Loucy (cell line): ENCODE measurements at regions not wholly inside any gene's neighbourhood (a gene's known extent, or its start where the extent isn't known, plus 50 kb on each side); places are given as distances from the start of the nearest gene placed in this dataset.

Source experiments
- H2AFZ ChIP-seq: fragments of 200-600 bp; sonication (generic); 2 replicates; pipeline ENCODE4 v1.6.0; 2016; ENCODE audit warnings: antibody characterized with exemption, mild to moderate bottlenecking, low read length, moderate library complexity
- H3F3A ChIP-seq: fragments of 200-600 bp; 2 replicates; pipeline ENCODE4 v1.6.0; 2016; ENCODE audit warnings: antibody characterized with exemption, low read depth, mild to moderate bottlenecking
- H3K27me3 ChIP-seq: fragments of 200-600 bp; sonication (generic); 2 replicates; pipeline ENCODE4 v1.6.1; 2014; ENCODE audit warnings: low read length, mild to moderate bottlenecking; ENCODE audit not compliant: insufficient read depth, poor library complexity, severe bottlenecking
- H3K36me3 ChIP-seq: fragments of 200-600 bp; sonication (generic); 2 replicates; pipeline ENCODE4 v1.6.1; 2016; ENCODE audit warnings: low read length; ENCODE audit not compliant: insufficient read depth
- H3K4me1 ChIP-seq: fragments of 200-600 bp; sonication (generic); 2 replicates; pipeline ENCODE4 v1.5.1; 2014; ENCODE audit warnings: low read length, mild to moderate bottlenecking; ENCODE audit not compliant: insufficient read depth, poor library complexity, severe bottlenecking
- H3K4me2 ChIP-seq: fragments of 200-600 bp; sonication (generic); 2 replicates; pipeline ENCODE4 v1.6.0; 2014; ENCODE audit warnings: antibody characterized with exemption, low read length, low read depth, mild to moderate bottlenecking; ENCODE audit not compliant: poor library complexity, severe bottlenecking
- H3K4me3 ChIP-seq: fragments of 200-600 bp; sonication (generic); 2 replicates; pipeline ENCODE4 v1.5.1; 2014; ENCODE audit warnings: low read length, mild to moderate bottlenecking, mixed read lengths; ENCODE audit not compliant: poor library complexity, severe bottlenecking
- H3K79me2 ChIP-seq: fragments of 200-600 bp; sonication (generic); 2 replicates; pipeline ENCODE4 v1.6.1; 2014; ENCODE audit warnings: low read length; ENCODE audit not compliant: insufficient read depth
- H3K9ac ChIP-seq: fragments of 200-600 bp; sonication (generic); 2 replicates; pipeline ENCODE4 v1.6.0; 2014; ENCODE audit warnings: mild to moderate bottlenecking, low read depth, low read length, moderate library complexity; ENCODE audit not compliant: poor library complexity, severe bottlenecking
- H3K9me2 ChIP-seq: fragments of 200-600 bp; sonication (generic); replicated peaks from 2 replicates; pipeline ENCODE4 v1.6.1; 2016; ENCODE audit warnings: low read depth, low read length, mixed read lengths
- H3K9me3 ChIP-seq: fragments of 200-600 bp; sonication (generic); 2 replicates; pipeline ENCODE4 v1.6.1; 2014; ENCODE audit warnings: mild to moderate bottlenecking, antibody characterized with exemption, low read length, low read depth; ENCODE audit not compliant: insufficient read depth
- H4K20me1 ChIP-seq: fragments of 200-600 bp; sonication (generic); 2 replicates; pipeline ENCODE4 v1.6.0; 2014; ENCODE audit warnings: antibody characterized with exemption, low read length, mild to moderate bottlenecking; ENCODE audit not compliant: insufficient read depth, poor library complexity, severe bottlenecking
- CTCF ChIP-seq: fragments of 200-600 bp; sonication (generic); conservative IDR thresholded peaks from 2 replicates; pipeline ENCODE4 v1.5.1; 2014; ENCODE audit warnings: mild to moderate bottlenecking, antibody characterized with exemption, low read length
- EZH2phosphoT487 ChIP-seq: fragments of 200-600 bp; IDR thresholded peaks from 2 replicates; pipeline ENCODE4 v1.6.1; 2018; ENCODE audit warnings: antibody characterized with exemption, mild to moderate bottlenecking, moderate library complexity, borderline replicate concordance

GRCh38 chr13:40376296-40376849 is 290.1 kb downstream of the FOXO1 start:
- Histone ChIP-seq H4K20me1 (no peaks in the 10 kb centered on the region), H3K27me3 (no peaks in the 10 kb centered on the region), H3K9me3 (no peaks in the 10 kb centered on the region), H3K4me1 (peaks cover 11% of the 10 kb centered on the region), H3K9me2 (no peaks in the 10 kb centered on the region), H3K36me3 (no peaks in the 10 kb centered on the region), H3K4me3 (no peak overlapping the region), H3F3A (no peaks in the 10 kb centered on the region), H3K4me2 (peak overlapping the region; percentile 2), H3K79me2 (no peaks in the 10 kb centered on the region), H2AFZ (no peak overlapping the region), H3K9ac (peak overlapping the region; percentile 24)
- TF ChIP-seq CTCF (no peak), EZH2phosphoT487 (no peak)

- Histone ChIP-seq H3K4me3 (no peak overlapping the region), H3K9ac (peak overlapping the region; percentile 24), H3K9me2 (no peaks in the 10 kb centered on the region), H3K36me3 (no peaks in the 10 kb centered on the region), H3K4me2 (peak overlapping the region; percentile 2), H3K27me3 (no peaks in the 10 kb centered on the region), H3K4me1 (peaks cover 11% of the 10 kb centered on the region), H2AFZ (no peak overlapping the region), H3K79me2 (no peaks in the 10 kb centered on the region), H4K20me1 (no peaks in the 10 kb centered on the region), H3K9me3 (no peaks in the 10 kb centered on the region), H3F3A (no peaks in the 10 kb centered on the region)
- TF ChIP-seq CTCF (no peak), EZH2phosphoT487 (no peak)
Observed at GRCh38 chr13:40376867-40377535, 289.4 kb downstream of the FOXO1 start.

GRCh38 chr13:40377783-40378182 is 288.7 kb downstream of the FOXO1 start:
- Histone ChIP-seq H3K9me2 (no peaks in the 10 kb centered on the region), H4K20me1 (no peaks in the 10 kb centered on the region), H3K79me2 (no peaks in the 10 kb centered on the region), H3K4me3 (no peak overlapping the region), H3F3A (no peaks in the 10 kb centered on the region), H3K4me2 (no peak overlapping the region), H3K9me3 (no peaks in the 10 kb centered on the region), H2AFZ (no peak overlapping the region), H3K4me1 (peaks cover 11% of the 10 kb centered on the region), H3K9ac (no peak overlapping the region), H3K27me3 (no peaks in the 10 kb centered on the region), H3K36me3 (no peaks in the 10 kb centered on the region)
- TF ChIP-seq CTCF, result no peak
- no peak for TF ChIP-seq EZH2phosphoT487
